ENCODE measurements at regions not wholly inside any gene's neighbourhood (a gene's known extent, or its start where the extent isn't known, plus 50 kb on each side); places are given as distances from the start of the nearest gene placed in this dataset.
"Not testable (repeated sequence)": the region's sequence is repeated elsewhere in the genome, so short reads cannot be mapped to it uniquely, and the experiment has no call there.

DNA sequence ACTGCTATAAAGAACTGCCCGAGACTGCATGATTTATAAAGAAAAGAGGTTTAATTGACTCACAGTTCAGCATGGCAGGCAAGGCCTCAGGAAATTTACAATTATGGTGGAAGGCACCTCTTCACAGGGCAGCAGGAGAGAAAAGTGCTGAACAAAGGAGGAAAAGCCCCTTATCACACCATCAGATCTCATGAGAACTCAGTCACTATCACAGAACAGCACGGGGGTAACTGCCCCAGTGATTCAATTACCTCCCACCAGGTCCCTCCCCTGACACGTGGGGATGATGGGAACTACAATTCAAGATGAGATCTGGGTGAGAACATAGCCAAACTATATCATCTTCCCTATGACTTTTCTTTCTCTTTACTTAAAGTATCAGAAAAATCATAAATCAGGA is 104.0 kb upstream of the SYN3 start:
- Mint-ChIP-seq H3K36me3 (ENCODE audit: low read depth) (no peaks in the 10 kb centered on the region), H3K27me3 (ENCODE audit: low read depth) (peaks cover 2% of the 10 kb centered on the region), H3K9me3 (ENCODE audit: low read depth) (peaks cover 3% of the 10 kb centered on the region), H3K4me3 (ENCODE audit: unreplicated experiment) (no peak overlapping the region), H3K27ac (ENCODE audit: unreplicated experiment) (no peak overlapping the region), H3K4me1 (ENCODE audit: low read depth) (no peaks in the 10 kb centered on the region)
- TF ChIP-seq, protein P1, sequence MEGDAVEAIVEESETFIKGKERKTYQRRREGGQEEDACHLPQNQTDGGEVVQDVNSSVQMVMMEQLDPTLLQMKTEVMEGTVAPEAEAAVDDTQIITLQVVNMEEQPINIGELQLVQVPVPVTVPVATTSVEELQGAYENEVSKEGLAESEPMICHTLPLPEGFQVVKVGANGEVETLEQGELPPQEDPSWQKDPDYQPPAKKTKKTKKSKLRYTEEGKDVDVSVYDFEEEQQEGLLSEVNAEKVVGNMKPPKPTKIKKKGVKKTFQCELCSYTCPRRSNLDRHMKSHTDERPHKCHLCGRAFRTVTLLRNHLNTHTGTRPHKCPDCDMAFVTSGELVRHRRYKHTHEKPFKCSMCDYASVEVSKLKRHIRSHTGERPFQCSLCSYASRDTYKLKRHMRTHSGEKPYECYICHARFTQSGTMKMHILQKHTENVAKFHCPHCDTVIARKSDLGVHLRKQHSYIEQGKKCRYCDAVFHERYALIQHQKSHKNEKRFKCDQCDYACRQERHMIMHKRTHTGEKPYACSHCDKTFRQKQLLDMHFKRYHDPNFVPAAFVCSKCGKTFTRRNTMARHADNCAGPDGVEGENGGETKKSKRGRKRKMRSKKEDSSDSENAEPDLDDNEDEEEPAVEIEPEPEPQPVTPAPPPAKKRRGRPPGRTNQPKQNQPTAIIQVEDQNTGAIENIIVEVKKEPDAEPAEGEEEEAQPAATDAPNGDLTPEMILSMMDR (IDR thresholded peaks at IDR 0.05): no peak
- no peak for DNase-seq (ENCODE audit: low spot score)

DNA sequence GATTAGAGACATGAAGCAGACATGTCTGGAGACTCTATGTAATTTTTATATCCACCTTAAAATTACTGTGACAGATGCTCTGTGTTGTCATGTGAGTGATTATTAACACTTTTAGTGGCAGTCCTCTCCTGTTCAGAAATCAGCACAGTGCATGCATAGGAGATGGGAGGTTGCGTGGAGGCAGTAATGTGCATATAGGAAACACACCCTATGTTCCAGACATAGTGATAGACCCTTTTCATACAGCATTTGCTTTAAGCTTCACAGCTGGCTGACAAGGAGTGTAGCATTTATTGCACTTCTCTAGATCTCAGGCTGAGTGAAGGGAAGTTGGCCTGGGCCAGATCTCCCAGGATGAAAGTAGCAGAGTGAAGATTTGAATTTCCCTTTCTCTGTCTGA is 102.3 kb upstream of the SYN3 start:
- no peaks in the 10 kb centered on the region for H3K36me3 Mint-ChIP-seq (ENCODE audit: low read depth)

DNA sequence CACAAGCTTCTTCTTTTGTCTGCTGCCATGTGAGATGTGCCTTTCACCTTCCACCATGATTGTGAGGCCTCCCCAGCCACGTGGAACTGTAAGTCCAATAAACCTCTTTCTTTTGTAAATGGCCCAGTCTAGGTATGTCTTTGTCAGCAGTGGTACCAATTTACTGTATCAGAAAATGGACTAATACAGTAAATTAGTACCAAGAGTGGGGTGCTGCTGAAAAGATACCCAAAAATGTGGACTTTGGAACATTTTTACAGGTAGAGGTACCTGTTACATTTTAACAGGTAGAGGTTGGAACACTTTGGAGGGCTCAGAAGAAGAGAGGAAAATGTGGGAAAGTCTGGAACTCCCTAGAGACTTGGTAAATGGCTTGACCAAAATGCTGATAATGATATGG is 96.8 kb upstream of the SYN3 start:
- H3K27me3 Mint-ChIP-seq (ENCODE audit: low read depth); H3K4me1 Mint-ChIP-seq (ENCODE audit: low read depth); DNase-seq (ENCODE audit: low spot score); H3K36me3 Mint-ChIP-seq (ENCODE audit: low read depth); H3K27ac Mint-ChIP-seq (ENCODE audit: unreplicated experiment); H3K4me3 Mint-ChIP-seq (ENCODE audit: unreplicated experiment): not testable (repeated sequence)
- H3K9me3 Mint-ChIP-seq (ENCODE audit: low read depth): peaks cover 19% of the 10 kb centered on the region

More for the DNA sequence above, 102.3 kb upstream of the SYN3 start:
- H3K9me3 Mint-ChIP-seq (ENCODE audit: low read depth): peaks cover 9% of the 10 kb centered on the region
- TF ChIP-seq, protein P1 (IDR thresholded peaks at IDR 0.05): no peak
- H3K27me3 Mint-ChIP-seq (ENCODE audit: low read depth): no peaks in the 10 kb centered on the region
- H3K27ac Mint-ChIP-seq (ENCODE audit: unreplicated experiment): no peak overlapping the region
- no peak overlapping the region for H3K4me3 Mint-ChIP-seq (ENCODE audit: unreplicated experiment)
- no peak for DNase-seq (ENCODE audit: low spot score)
- no peaks in the 10 kb centered on the region for H3K4me1 Mint-ChIP-seq (ENCODE audit: low read depth)

DNA sequence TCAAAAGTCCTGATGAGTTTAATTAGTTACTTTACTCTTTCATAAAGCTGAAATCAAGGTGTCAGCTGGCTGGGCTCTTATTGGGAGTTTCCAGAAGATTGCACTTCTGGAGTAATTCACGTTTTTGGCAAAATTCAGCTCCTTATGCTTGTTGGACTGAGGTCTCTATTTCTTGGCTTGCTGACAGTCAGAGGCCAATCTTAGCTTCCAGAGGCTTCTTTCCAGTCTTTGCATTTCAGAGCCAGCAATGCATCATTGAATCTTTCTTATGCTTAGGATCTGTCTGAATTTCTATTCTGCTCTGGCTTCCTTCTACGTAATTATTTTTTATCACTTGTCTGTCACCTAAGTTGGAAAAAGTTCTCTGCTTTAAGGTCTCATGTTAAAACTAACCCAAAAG is 91.4 kb upstream of the SYN3 start:
- Mint-ChIP-seq H3K27me3 (ENCODE audit: low read depth) (peaks cover 1% of the 10 kb centered on the region), H3K36me3 (ENCODE audit: low read depth) (no peaks in the 10 kb centered on the region), H3K27ac (ENCODE audit: unreplicated experiment) (no peak overlapping the region), H3K4me3 (ENCODE audit: unreplicated experiment) (no peak overlapping the region), H3K9me3 (ENCODE audit: low read depth) (peaks cover 4% of the 10 kb centered on the region), H3K4me1 (ENCODE audit: low read depth) (no peaks in the 10 kb centered on the region)
- DNase-seq (ENCODE audit: low spot score): no peak
- TF ChIP-seq, protein P1 (IDR thresholded peaks at IDR 0.05): no peak

GRCh38 chr22:33144721-33145120 is 86.5 kb upstream of the SYN3 start:
- H3K4me1 Mint-ChIP-seq (ENCODE audit: low read depth): no peaks in the 10 kb centered on the region
- peaks cover 5% of the 10 kb centered on the region for H3K9me3 Mint-ChIP-seq (ENCODE audit: low read depth)
- no peak for DNase-seq (ENCODE audit: low spot score)
- TF ChIP-seq, protein P1 (IDR thresholded peaks at IDR 0.05): no peak
- H3K36me3 Mint-ChIP-seq (ENCODE audit: low read depth): no peaks in the 10 kb centered on the region
- H3K4me3 Mint-ChIP-seq (ENCODE audit: unreplicated experiment): no peak overlapping the region
- no peaks in the 10 kb centered on the region for H3K27me3 Mint-ChIP-seq (ENCODE audit: low read depth)
- no peak overlapping the region for H3K27ac Mint-ChIP-seq (ENCODE audit: unreplicated experiment)

- H3K27me3 Mint-ChIP-seq (ENCODE audit: low read depth): no peaks in the 10 kb centered on the region
- H3K27ac Mint-ChIP-seq (ENCODE audit: unreplicated experiment): no peak overlapping the region
- TF ChIP-seq, protein P1 (IDR thresholded peaks at IDR 0.05): no peak
- no peak for DNase-seq (ENCODE audit: low spot score)
- no peaks in the 10 kb centered on the region for H3K4me1 Mint-ChIP-seq (ENCODE audit: low read depth)
- peaks cover 12% of the 10 kb centered on the region for H3K9me3 Mint-ChIP-seq (ENCODE audit: low read depth)
- no peak overlapping the region for H3K4me3 Mint-ChIP-seq (ENCODE audit: unreplicated experiment)
- H3K36me3 Mint-ChIP-seq (ENCODE audit: low read depth): no peaks in the 10 kb centered on the region
Measured at GRCh38 chr22:33142282-33143055, 84.3 kb upstream of the SYN3 start.
